Sciatic nerve (tissue), 2 donors: ENCODE measurements at regions not wholly inside any gene's neighbourhood (a gene's known extent, or its start where the extent isn't known, plus 50 kb on each side); places are given as distances from the start of the nearest gene placed in this dataset.
"Not testable (repeated sequence)": the region's sequence is repeated elsewhere in the genome, so short reads cannot be mapped to it uniquely, and the experiment has no call there.

Experiments
- ATAC-seq: fragments of 200-7000 bp; cut with Tn5 transposase; one replicate; pipeline ENCODE4 v1.9.1; 2020; ENCODE audit warnings: mild to moderate bottlenecking, moderate library complexity
- DNase-seq: peaks from one replicate; pipeline ENCODE4 v3.0.0-alpha.2; 2020; ENCODE audit warnings: low spot score
- intact Hi-C: fragments of 100-400 bp; cut with DNase I; formaldehyde crosslinking; loops from one replicate; pipeline ENCODE4 v1.14.2; 2022
- donor health status: DM: no; HTN: no; CAD: no.
- donor health status: DM: no; HTN: no; CAD: no.

- ATAC-seq (no peak), DNase-seq (no peak)
- intact Hi-C loops, result no loop called here
Observed at GRCh38 chr6:81384921-81385320, 367.6 kb downstream of the TENT5A start.

- intact Hi-C loops, result no loop called here
- no peak for ATAC-seq
Observed at GRCh38 chr6:81383472-81383871, 369.0 kb downstream of the TENT5A start.

GRCh38 chr6:81382852-81383251 lies 369.6 kb downstream of the TENT5A start:
- intact Hi-C loops, result no loop called here
- DNase-seq (no peak), ATAC-seq (no peak)

More at GRCh38 chr6:81383472-81383871, 369.0 kb downstream of the TENT5A start:
- no peak for DNase-seq

GRCh38 chr6:81381382-81381916 lies 371.0 kb downstream of the TENT5A start:
- intact Hi-C loops, result no loop called here
- no peak for DNase-seq
- ATAC-seq, result no peak

- ATAC-seq (no peak), DNase-seq (no peak)
- intact Hi-C loops, result no loop called here
Observed at GRCh38 chr6:81380718-81381338, 371.7 kb downstream of the TENT5A start.

- DNase-seq (no peak), ATAC-seq (no peak)
- intact Hi-C loops, result no loop called here
Observed at GRCh38 chr6:81376745-81377144, 375.7 kb downstream of the TENT5A start.

GRCh38 chr6:81373414-81373813 lies 379.1 kb downstream of the TENT5A start:
- no peak for ATAC-seq
- no peak for DNase-seq
- intact Hi-C loops, result no loop called here

GRCh38 chr6:81371930-81372329 lies 380.6 kb downstream of the TENT5A start:
- intact Hi-C loops, result no loop called here
- DNase-seq, result no peak
- ATAC-seq, result no peak

- ATAC-seq, result no peak
- intact Hi-C loops, result no loop called here
- no peak for DNase-seq
Observed at GRCh38 chr6:81366972-81367371, 385.5 kb downstream of the TENT5A start.

GRCh38 chr6:81362246-81362645 lies 390.2 kb downstream of the TENT5A start:
- intact Hi-C loops, result no loop called here
- ATAC-seq (no peak), DNase-seq (no peak)

- ATAC-seq, result no peak
- DNase-seq, result no peak
- intact Hi-C loops, result no loop called here
Observed at GRCh38 chr6:81353262-81353661, 399.2 kb downstream of the TENT5A start.

- intact Hi-C loops, DNase-seq, ATAC-seq: not testable (repeated sequence)
Observed at GRCh38 chr6:81344026-81344425, 408.5 kb downstream of the TENT5A start.

- ATAC-seq, result no peak
- intact Hi-C loops, result no loop called here
- DNase-seq, result no peak
Observed at GRCh38 chr6:81340946-81341345, 411.5 kb downstream of the TENT5A start.

GRCh38 chr6:81331526-81331925 lies 421.0 kb downstream of the TENT5A start:
- ATAC-seq (no peak), DNase-seq (no peak)
- intact Hi-C loops, result no loop called here

GRCh38 chr6:81328700-81329099 lies 423.8 kb downstream of the TENT5A start:
- intact Hi-C loops, result no loop called here
- DNase-seq (no peak), ATAC-seq (no peak)

- DNase-seq (no peak), ATAC-seq (peak; percentile 57)
- intact Hi-C loops, result no loop called here
Observed at GRCh38 chr6:81326881-81327561, 425.5 kb downstream of the TENT5A start.

GRCh38 chr6:81309811-81310210 lies 442.7 kb downstream of the TENT5A start:
- intact Hi-C loops, result no loop called here
- DNase-seq (no peak), ATAC-seq (no peak)

GRCh38 chr6:81308577-81309279 lies 443.8 kb downstream of the TENT5A start:
- intact Hi-C loops, result no loop called here
- ATAC-seq, result no peak
- DNase-seq, result no peak

GRCh38 chr6:81307651-81308214 lies 444.7 kb downstream of the TENT5A start:
- intact Hi-C loops, result no loop called here
- DNase-seq (no peak), ATAC-seq (no peak)

GRCh38 chr6:81304466-81304865 lies 448.0 kb downstream of the TENT5A start:
- no peak for DNase-seq
- intact Hi-C loops, result no loop called here
- ATAC-seq, result no peak
